Tibial nerve (tissue), 4 donors: ENCODE measurements at regions not wholly inside any gene's neighbourhood (a gene's known extent, or its start where the extent isn't known, plus 50 kb on each side); places are given as distances from the start of the nearest gene placed in this dataset.

ENCODE experiments used
- DNase-seq, 2 donors: peaks; one replicate each; pipeline ENCODE4 v3.0.0-alpha.2; 2019; ENCODE audit warnings: low spot score in 2 of 2
- H3K27ac ChIP-seq, 4 donors: fragments of 200-600 bp; sonication (generic) in 3 of 4; one replicate each; pipeline ENCODE4 v1.5.1; 2017 to 2019; ENCODE audit warnings: mild to moderate bottlenecking in 1 of 4
- H3K27me3 ChIP-seq, 2 donors: fragments of 200-600 bp; sonication (generic) in 1 of 2; one replicate each; pipeline versions ENCODE4 v1.5.1 to v1.6.0; 2017 to 2019
- H3K36me3 ChIP-seq, 3 donors: fragments of 200-600 bp; sonication (generic); one replicate each; pipeline ENCODE4 v1.5.1; 2018 to 2019
- H3K4me1 ChIP-seq, 4 donors: fragments of 200-600 bp; sonication (generic) in 3 of 4; one replicate each; pipeline ENCODE4 v1.5.1; 2017 to 2019
- H3K4me3 ChIP-seq, 4 donors: fragments of 200-600 bp; sonication (generic) in 3 of 4; one replicate each; pipeline ENCODE4 v1.5.1; 2017 to 2019; ENCODE audit warnings: mild to moderate bottlenecking in 1 of 4, moderate library complexity in 1 of 4
- H3K9me3 ChIP-seq, 4 donors: fragments of 200-600 bp; sonication (generic) in 3 of 4; one replicate each; pipeline ENCODE4 v1.5.1; 2017 to 2019
- CTCF ChIP-seq, 5 experiments: fragments of 200-600 bp in 3 of 5; fragments of 450-650 bp in 2 of 5; sonication (generic) in 3 of 5; IDR thresholded peaks; one replicate each; pipeline ENCODE4 v1.5.1; 2016 to 2019; ENCODE audit warnings: antibody characterized with exemption in 5 of 5, mild to moderate bottlenecking in 3 of 5, moderate library complexity in 2 of 5
- EP300 ChIP-seq, 2 donors: sonication (generic); formaldehyde crosslinking; IDR thresholded peaks; one replicate each; pipeline ENCODE4 v1.6.1; 2017; ENCODE audit warnings: antibody characterized with exemption in 2 of 2, mild to moderate bottlenecking in 1 of 2
- POLR2A ChIP-seq, 2 donors: fragments of 450-650 bp; IDR thresholded peaks; one replicate each; pipeline ENCODE4 v1.6.1; 2017; ENCODE audit warnings: antibody characterized with exemption in 2 of 2, mild to moderate bottlenecking in 2 of 2, moderate library complexity in 2 of 2
- WGBS, 2 donors: methylation state at CpG; one replicate each; pipeline ENCODE4 v1.1.5; 2018; 5-methylcytosine and 5-hydroxymethylcytosine counted together

- Histone ChIP-seq H3K4me1 (peaks cover 0 to 21% (median 10%) of the 10 kb centered on the region in 4 donors), H3K36me3 (peaks cover 0 to 66% (median 5%) of the 10 kb centered on the region in 3 donors), H3K9me3 (no peaks in the 10 kb centered on the region), H3K4me3 (no peak overlapping the region), H3K27me3 (no peaks in the 10 kb centered on the region), H3K27ac (peak overlapping the region in 3 of 4 donors; percentile 5 to 27 (median 15))
- WGBS, 2 donors = 59 to 60% methylated on average over 7 of the region's 7 CpGs
- TF ChIP-seq EP300 (IDR thresholded peaks at IDR 0.05) = no peak
- no peak for TF ChIP-seq CTCF (IDR thresholded peaks at IDR 0.05)
- no peak for TF ChIP-seq POLR2A (IDR thresholded peaks at IDR 0.05)
- no peak for DNase-seq
These were observed 103.9 kb upstream of the DMRT1 start for GRCh38 chr9:737400-738120.

GRCh38 chr9:738209-738915, 103.1 kb upstream of the DMRT1 start:
- WGBS, 2 donors = 82 to 84% methylated on average over 14 of the region's 14 CpGs
- H3K9me3 ChIP-seq = no peaks in the 10 kb centered on the region
- no peak for DNase-seq
- H3K36me3 ChIP-seq = peaks cover 3 to 72% (median 5%) of the 10 kb centered on the region in 3 donors
- TF ChIP-seq EP300 (IDR thresholded peaks at IDR 0.05) (no peak), POLR2A (IDR thresholded peaks at IDR 0.05) (no peak), CTCF (IDR thresholded peaks at IDR 0.05) (no peak)
- H3K4me1 ChIP-seq = peaks cover 0 to 21% (median 13%) of the 10 kb centered on the region in 4 donors
- peak overlapping the region in 1 of 4 donors; percentile 5 for H3K27ac ChIP-seq
- H3K27me3 ChIP-seq = no peaks in the 10 kb centered on the region
- H3K4me3 ChIP-seq = no peak overlapping the region

GRCh38 chr9:739362-739761, 102.1 kb upstream of the DMRT1 start:
- H3K36me3 ChIP-seq = peaks cover 3 to 82% (median 5%) of the 10 kb centered on the region in 3 donors
- DNase-seq = no peak
- no peak for TF ChIP-seq EP300 (IDR thresholded peaks at IDR 0.05)
- TF ChIP-seq CTCF (IDR thresholded peaks at IDR 0.05) = no peak
- TF ChIP-seq POLR2A (IDR thresholded peaks at IDR 0.05) = no peak
- no peak overlapping the region for H3K4me3 ChIP-seq
- peaks cover 0 to 21% (median 11%) of the 10 kb centered on the region in 4 donors for H3K4me1 ChIP-seq
- H3K27me3 ChIP-seq = no peaks in the 10 kb centered on the region
- H3K27ac ChIP-seq = no peak overlapping the region
- no peaks in the 10 kb centered on the region for H3K9me3 ChIP-seq

GRCh38 chr9:740221-740620, 101.3 kb upstream of the DMRT1 start:
- Histone ChIP-seq H3K27me3 (no peaks in the 10 kb centered on the region), H3K4me3 (no peak overlapping the region), H3K27ac (no peak overlapping the region), H3K36me3 (peaks cover 3 to 90% (median 5%) of the 10 kb centered on the region in 3 donors), H3K4me1 (peaks cover 0 to 13% (median 4%) of the 10 kb centered on the region in 4 donors), H3K9me3 (no peaks in the 10 kb centered on the region)
- TF ChIP-seq POLR2A (IDR thresholded peaks at IDR 0.05) (no peak), EP300 (IDR thresholded peaks at IDR 0.05) (no peak), CTCF (IDR thresholded peaks at IDR 0.05) (no peak)
- DNase-seq = no peak
- WGBS, 2 donors = 80 to 88% methylated on average over 10 of the region's 10 CpGs

- no peak overlapping the region for H3K27ac ChIP-seq
- H3K9me3 ChIP-seq = no peaks in the 10 kb centered on the region
- DNase-seq = no peak
- no peaks in the 10 kb centered on the region for H3K27me3 ChIP-seq
- peaks cover 3 to 88% (median 5%) of the 10 kb centered on the region in 3 donors for H3K36me3 ChIP-seq
- TF ChIP-seq EP300 (IDR thresholded peaks at IDR 0.05) = no peak
- TF ChIP-seq CTCF (IDR thresholded peaks at IDR 0.05) = no peak
- no peak for TF ChIP-seq POLR2A (IDR thresholded peaks at IDR 0.05)
- no peak overlapping the region for H3K4me3 ChIP-seq
- 96 to 97% methylated on average over 14 to 16 of the region's 16 CpGs for WGBS, 2 donors
- H3K4me1 ChIP-seq = peaks cover 0 to 9% (median 3%) of the 10 kb centered on the region in 4 donors
These were observed 99.4 kb upstream of the DMRT1 start for GRCh38 chr9:742104-742503.
